ENCODE measurements at regions not wholly inside any gene's neighbourhood (a gene's known extent, or its start where the extent isn't known, plus 50 kb on each side); places are given as distances from the start of the nearest gene placed in this dataset.

GRCh38 chr4:27568236-27568951, 707.8 kb downstream of the STIM2 start:
- no peak for DNase-seq

DNA sequence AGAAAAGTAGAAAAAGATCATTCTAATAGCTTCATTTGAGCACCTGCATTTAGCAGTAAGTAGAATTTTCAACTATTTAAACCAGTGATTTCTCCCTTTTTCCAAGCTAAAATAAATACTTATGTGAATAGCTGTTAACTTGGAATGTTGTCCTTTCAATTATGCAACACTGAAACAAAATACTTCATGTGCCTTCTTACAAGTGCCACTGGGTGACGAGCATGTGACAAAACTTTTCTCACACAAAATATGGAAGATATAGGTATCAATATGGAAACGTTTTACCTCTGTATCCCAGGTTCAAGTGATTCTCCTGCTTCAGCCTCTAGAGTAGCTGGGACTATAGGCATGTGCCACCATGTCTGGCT, 708.3 kb downstream of the STIM2 start:
- DNase-seq, result no peak

GRCh38 chr4:27574743-27575142, 714.1 kb downstream of the STIM2 start:
- DNase-seq, result no peak

DNA sequence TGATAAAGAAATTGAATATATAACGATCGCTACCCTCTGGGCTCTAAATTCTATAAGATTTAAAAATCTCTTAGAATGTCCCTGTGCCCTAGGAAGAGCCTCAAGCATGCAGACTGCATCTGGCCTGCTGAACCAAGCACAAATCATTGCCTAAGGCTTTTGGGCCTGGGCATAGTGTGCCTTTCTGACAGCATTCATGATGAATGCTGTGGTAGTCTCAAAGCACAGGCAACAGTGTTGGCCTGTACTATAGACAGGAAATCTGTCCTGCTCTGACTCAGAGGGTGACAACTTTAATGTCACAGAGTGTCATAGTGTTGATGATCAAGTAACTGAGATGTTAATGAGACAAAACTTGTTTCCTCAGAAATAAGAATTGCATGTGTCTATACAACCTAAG, 717.3 kb downstream of the STIM2 start:
- DNase-seq, result no peak

DNA sequence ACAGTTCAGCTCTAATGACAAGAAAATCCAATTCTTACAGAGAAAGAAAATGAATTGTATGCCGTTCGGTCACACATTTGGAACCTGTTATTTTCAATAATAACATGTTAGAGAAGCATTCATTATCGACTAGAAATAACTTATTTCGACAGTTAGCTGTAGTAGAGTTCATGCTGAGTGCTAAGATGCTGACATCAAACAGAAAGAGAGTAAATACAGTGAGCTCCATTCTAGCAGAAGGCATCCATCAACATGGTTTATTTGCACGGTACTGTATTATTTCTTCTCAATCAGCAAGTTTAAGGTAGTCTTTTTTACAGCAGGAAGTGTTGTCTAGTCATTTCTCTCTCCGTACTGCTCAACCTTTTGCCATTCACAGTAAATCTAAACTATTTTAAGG, 732.1 kb downstream of the STIM2 start:
- no peak for DNase-seq

DNA sequence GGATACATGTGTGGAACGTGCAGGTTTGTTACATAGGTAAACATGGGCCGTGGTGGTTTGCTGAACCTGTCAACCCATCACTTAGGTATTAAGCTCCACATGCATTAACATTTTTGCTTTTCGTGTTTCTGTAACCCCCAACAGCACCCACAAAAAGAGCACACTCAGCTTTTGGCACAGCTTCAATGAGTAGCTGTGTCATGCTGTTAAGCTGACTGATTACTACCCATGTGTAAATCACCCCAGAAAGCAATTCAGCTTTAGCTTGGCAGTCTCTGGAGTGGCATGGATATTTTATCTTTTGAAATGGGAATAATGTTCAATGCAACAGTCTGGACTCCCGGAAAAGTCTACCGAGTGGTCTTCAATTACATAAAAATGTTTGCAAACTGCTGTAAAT, 734.3 kb downstream of the STIM2 start:
- no peak for DNase-seq

GRCh38 chr4:27595571-27596360, 735.1 kb downstream of the STIM2 start:
- no peak for DNase-seq

DNA sequence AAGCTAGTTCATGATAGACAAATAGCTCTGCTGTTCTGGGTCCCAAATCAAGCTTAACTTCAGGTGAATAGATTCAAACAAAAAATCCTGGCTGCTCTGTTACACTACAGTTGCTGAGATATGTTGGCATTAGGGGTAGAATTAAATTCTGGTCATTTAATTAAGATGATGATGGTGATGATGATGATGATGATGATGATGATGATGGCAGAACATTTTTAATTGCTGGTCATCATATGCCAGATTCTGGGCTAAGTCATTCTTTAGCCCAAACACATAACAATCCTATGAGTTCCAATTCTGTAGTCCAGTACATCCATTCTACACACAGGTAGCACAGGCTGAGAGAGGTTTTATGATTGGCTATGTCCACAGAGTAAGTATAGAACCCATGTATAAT, 741.5 kb downstream of the STIM2 start:
- no peak for DNase-seq

DNA sequence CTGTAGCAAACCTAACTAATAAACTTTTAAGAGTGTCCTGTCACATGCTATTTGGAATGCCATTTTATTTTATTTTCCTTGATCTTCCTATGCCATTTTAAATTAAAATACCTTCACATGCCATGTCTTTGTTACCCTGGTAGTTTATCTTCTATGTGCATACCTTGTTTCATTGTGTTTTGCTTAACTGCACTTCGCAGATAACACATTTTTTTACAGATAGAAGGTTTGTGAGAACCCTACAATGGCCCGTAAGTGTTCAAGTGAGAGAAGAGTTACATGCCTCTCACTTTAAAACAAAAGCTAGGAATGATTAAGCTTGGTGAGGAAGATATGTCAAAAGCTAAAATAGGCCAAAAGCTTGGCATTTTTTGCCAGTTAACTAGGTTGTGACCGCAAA, 744.1 kb downstream of the STIM2 start:
- DNase-seq, result no peak

- DNase-seq, result no peak
Observed at GRCh38 chr4:27616166-27616565, 755.5 kb downstream of the STIM2 start.

- no peak for DNase-seq
Observed at GRCh38 chr4:27619435-27619834, 758.8 kb downstream of the STIM2 start.

DNA sequence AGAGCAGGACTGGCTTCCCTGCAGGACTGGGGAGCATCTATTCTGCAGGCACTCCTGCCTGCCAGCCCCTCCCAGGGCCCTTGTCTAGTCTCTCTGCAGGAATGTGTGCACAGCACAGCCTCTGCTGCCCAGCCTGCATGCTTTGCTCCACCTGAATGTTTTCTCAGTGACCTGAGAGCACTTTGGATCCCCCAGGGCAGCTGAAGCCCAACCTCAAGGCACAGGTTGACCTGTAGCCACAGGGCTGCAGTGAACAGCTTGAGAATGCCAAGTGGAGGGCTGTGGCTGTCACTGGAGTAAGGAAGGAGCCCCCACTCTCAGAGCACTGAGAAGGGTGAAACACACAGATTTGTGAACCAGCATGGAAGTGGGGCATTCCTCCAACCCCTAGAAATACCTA, 760.2 kb downstream of the STIM2 start:
- DNase-seq, result no peak

DNA sequence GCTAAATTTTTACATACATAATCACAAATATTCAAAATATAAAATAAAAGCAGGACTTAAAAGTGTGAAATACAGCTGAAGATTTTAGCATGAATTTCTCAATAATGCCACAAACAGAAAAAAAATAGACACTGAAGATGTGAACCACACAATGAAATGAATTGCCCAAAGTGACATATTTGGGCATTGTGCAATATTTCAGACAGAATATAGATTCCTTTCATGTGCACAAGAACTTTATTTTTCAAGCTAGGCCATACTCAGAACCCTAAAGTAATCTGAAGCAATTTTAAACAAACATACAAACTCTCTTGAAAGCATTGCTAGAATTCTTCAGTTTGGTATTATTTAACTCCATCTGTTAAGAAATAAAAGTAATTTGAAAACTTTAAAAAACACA, 764.1 kb downstream of the STIM2 start:
- no peak for DNase-seq

- no peak for DNase-seq
Observed at GRCh38 chr4:27628609-27629008, 768.0 kb downstream of the STIM2 start.

DNA sequence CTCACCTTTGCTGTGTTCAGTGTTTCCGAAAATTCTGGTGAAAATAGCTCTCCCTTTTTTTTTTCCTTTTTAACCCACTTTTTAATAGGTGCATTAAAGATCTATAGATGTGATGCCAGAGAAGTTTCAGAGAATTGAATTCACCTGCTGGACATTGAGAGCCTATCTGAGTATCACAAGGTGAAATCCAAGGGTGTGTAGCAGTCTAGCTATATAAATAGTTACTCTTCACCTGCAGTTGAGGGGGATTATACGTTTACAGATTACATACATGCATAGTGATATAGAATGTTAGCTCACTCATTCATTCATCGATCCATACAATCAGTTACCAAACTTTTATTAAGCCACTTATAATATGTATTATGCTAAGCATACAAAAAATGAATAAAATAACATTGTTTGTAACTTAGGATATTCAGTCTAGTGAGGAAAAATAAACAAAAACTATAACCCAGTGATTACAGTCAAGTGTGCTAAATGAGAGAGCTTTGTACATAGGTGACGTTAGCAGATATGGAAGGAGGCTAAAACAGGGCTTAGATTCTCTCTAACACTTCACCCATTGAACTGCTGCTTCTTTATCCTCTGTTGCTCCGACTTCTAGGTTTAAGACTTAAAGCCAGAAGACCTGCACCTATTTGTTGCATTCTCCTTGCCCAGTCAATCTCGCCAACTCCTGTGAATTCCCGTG, 769.0 kb downstream of the STIM2 start:
- no peak for DNase-seq

- DNase-seq, result no peak
Observed at GRCh38 chr4:27635936-27636913, 775.6 kb downstream of the STIM2 start.

GRCh38 chr4:27638163-27638915, 777.7 kb downstream of the STIM2 start:
- no peak for DNase-seq

DNA sequence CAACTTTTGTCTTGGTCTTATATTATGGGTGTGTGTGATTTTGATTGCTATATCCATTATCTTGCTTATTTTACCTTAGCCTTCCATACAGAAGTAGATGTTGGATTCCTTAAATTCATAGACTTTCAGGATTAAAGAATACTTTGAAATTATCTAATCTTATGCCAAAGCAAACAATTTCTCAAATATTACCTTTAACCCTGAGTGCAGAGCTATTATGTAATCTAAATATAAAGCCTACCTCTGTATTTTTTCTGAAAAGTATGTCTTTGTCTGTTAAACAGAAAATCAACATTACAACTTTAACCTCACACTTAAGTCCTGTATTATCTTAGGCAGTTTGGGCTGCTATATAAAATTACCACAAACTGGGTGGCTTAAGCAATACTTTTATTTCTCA, 782.5 kb downstream of the STIM2 start:
- DNase-seq, result no peak

DNA sequence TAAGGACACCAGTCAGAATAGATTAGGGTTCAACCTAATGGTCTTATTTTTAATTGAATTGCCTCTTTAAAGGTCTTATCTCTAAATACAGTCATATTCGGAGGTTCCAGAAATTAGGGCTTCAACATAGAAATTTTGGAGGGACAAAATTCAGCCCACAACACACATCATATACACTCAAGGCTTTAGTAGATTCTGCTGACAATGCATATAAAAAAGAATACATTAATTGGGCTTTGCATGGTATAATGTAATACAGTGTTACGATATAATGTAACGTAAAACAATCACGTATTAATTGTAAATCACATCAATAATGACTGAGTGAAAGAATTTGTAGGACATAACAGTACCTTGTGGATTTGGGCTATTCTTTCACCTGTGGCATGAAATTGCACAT, 787.8 kb downstream of the STIM2 start:
- DNase-seq, result no peak

GRCh38 chr4:27662426-27662825, 801.8 kb downstream of the STIM2 start:
- no peak for DNase-seq

- DNase-seq, result peak; percentile 4
Observed at GRCh38 chr4:27666943-27667342, 806.3 kb downstream of the STIM2 start.

GRCh38 chr4:27668001-27668400, 807.4 kb downstream of the STIM2 start:
- DNase-seq, result no peak
